Coronary artery (tissue), 2 donors: ENCODE measurements at regions not wholly inside any gene's neighbourhood (a gene's known extent, or its start where the extent isn't known, plus 50 kb on each side); places are given as distances from the start of the nearest gene placed in this dataset.
A peak's percentile ranks its signal among the peaks of the same experiment; 100 is the strongest.

Experiments
- DNase-seq: peaks from one replicate; pipeline ENCODE4 v3.0.0-alpha.2; 2017; ENCODE audit warnings: low spot score
- H3K27ac ChIP-seq, 2 donors: fragments of 200-600 bp; sonication (generic); one replicate each; pipeline ENCODE4 v1.5.1; 2016 to 2019
- H3K4me3 ChIP-seq: fragments of 200-600 bp; sonication (generic); 2 replicates; pipeline ENCODE4 v1.5.1; 2016; ENCODE audit warnings: mild to moderate bottlenecking, moderate library complexity
- CTCF ChIP-seq: fragments of 200-600 bp; sonication (generic); IDR thresholded peaks from one replicate; pipeline ENCODE4 v1.5.1; 2019; ENCODE audit warnings: antibody characterized with exemption

DNA sequence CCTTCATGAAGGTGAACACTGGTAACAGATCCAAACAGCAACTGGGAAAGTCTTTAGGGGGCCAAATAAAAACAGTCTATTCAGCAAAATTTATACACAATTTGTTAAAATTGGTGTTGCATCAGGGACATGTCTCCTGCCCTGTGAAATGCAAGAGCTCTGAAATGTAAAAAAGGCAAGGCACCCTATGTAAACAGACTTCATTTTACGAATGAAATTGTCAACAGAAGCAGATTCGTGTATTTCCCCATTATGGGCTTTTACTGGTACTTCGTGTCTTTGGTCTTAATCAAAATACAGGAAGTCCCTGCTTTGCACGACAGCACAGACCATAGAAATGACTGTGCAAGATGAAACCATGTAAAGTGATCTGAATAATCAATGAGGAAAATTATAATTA is 127.3 kb upstream of the THBS1 start:
- TF ChIP-seq CTCF = no peak
- Histone ChIP-seq H3K4me3 (no peak overlapping the region), H3K27ac (peak overlapping the region in 1 of 2 donors; percentile 60)
- no peak for DNase-seq

DNA sequence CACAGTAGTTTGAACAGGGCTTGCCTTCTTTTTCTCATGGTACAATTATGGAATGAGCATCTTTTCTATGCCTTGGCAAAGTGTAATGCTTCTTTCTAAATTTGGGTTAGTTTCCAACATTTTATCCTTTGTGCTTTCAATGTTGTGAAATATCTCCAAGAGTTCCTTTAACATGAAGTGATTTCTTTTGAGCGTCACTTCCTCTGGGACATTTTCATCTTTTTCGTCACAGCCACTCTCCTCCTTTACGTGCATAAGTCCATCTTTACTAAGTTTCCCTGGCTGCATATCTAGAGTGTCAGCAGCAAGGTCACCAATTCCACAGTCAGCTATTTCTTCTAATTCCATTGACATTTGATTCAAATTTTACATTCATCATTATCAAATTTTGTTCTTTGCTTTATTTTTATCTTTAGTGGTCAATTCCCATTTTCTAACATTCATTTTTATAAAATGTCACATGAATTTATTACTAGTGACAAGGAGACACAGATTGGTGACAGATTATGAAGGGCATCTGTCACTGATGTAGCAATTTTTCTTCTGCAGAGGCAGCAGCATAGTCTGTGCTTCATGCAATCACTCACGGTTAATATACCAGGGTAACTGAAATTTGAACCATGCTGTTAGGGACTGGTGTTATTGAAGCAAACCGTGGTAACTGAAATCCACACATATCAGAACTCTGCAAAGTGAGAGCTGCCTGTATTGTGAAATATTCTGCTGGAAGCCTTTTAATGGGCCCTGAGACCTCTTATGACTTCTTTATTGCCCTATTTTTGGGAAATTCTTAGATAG is 126.5 kb upstream of the THBS1 start:
- no peak for TF ChIP-seq CTCF
- H3K27ac ChIP-seq = peak overlapping the region in 1 of 2 donors; percentile 69

DNA sequence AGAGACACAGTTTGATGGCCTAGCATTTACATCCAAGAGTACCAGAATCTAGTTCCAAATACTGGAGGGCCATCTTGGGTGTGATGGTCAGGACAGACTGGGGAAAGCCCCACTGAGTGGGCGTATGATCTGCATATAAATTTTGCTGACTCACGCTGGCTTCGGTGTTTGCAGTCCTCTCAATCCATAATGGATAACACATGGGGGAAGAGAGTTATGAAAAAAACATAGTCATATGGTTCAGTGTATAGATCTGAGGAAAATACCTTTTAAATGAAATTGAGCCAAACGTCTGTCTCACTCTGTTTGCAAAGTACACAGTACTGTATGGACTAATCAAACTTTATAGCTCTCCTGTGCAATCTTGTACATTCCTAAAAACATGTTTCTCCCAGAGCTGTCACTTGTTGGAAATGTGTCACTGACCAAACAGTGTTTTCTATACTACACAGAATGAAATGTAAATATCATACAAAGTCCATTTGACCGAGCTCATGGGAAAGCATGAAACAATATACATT is 125.3 kb upstream of the THBS1 start:
- TF ChIP-seq CTCF = no peak
- Histone ChIP-seq H3K4me3 (no peak overlapping the region), H3K27ac (no peak overlapping the region)
- no peak for DNase-seq

More for the DNA sequence above, 126.5 kb upstream of the THBS1 start:
- no peak overlapping the region for H3K4me3 ChIP-seq
- DNase-seq = no peak

- DNase-seq = no peak
- H3K27ac ChIP-seq = no peak overlapping the region
- no peak overlapping the region for H3K4me3 ChIP-seq
- no peak for TF ChIP-seq CTCF
Measured at GRCh38 chr15:39456159-39456558, 124.7 kb upstream of the THBS1 start.

DNA sequence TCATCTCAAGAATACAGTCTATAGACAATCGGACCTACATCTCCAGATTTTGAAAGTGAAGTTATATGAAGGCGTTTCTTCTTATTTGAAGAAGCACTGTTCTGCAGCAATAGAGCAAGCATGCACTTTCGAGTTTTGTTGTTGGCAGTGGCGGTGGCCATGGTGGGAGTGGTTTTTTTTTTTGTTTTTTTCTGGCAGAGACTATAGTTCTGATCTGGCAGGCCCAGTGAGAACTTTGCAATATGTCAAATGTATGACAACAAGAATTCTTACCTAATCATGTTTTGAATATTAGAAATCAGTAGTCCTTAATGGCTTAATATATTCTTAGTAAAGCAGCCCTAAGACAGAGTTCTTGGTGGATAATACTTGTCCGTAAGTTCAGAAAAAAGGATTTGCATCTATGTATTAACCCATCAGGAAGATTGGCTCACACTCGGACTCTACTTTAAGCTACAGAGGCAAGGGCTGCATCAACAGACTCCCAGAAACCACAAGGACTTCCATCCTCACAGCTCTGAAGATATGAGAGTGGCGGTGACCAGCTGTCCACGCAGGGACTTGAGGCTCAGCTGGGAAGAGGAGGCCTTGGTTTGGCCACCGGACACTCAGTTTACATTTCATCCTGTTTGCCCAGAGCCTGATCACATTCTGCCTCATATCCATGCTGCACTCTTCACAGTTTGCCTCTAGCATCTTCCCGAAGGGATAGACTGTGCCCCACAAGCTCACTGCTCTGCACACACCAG is 124.1 kb upstream of the THBS1 start:
- no peak for DNase-seq
- H3K27ac ChIP-seq = no peak overlapping the region
- TF ChIP-seq CTCF = no peak
- no peak overlapping the region for H3K4me3 ChIP-seq

DNA sequence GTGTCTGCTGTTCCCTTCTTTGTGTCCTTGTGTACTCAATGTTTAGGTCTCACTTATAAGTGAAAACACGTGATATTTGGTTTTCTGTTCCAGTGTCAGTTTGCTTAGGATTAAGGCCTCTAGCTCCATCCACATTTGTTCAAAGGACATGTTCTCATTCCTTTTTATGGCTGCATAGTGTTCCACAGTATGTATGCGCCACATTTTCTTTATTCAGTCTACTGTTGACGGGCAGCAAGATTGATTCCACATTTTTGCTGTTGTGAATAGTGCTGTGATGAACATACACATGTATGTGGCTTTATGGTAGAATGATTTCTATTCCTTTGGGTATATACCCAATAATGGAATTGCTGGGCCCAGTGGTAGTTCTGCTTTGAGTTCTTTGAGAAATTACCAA is 122.7 kb upstream of the THBS1 start:
- Histone ChIP-seq H3K27ac (no peak overlapping the region), H3K4me3 (no peak overlapping the region)
- TF ChIP-seq CTCF = no peak
- DNase-seq = no peak

DNA sequence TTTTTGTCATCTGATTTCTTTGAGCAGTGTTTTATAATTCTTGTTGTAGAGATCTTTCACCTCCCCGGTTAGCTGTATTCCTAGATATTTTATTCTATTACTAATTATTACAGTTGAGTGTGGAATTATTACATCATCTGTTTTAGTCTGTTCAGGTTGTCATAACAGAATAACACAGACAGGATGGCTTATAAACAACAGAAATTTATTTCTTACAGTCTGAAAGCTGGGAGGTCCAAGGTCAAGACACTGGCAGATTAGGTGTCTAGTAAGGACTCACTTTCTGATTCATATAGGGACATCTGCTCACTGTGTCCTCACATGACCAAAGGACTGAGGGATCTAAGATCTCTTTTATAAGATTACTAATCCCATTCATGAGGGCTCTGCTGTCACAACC is 121.3 kb upstream of the THBS1 start:
- DNase-seq = no peak
- H3K27ac ChIP-seq = no peak overlapping the region
- no peak for TF ChIP-seq CTCF
- no peak overlapping the region for H3K4me3 ChIP-seq
